GM12874 (cell line): ENCODE measurements at regions not wholly inside any gene's neighbourhood (a gene's known extent, or its start where the extent isn't known, plus 50 kb on each side); places are given as distances from the start of the nearest gene placed in this dataset.

Experiments used
- CTCF ChIP-seq: IDR thresholded peaks from 2 replicates; pipeline ENCODE4 v1.5.1; 2011; ENCODE audit warnings: low read depth, mild to moderate bottlenecking, control low read depth, low read length, moderate library complexity; ENCODE audit not compliant: insufficient read depth

DNA sequence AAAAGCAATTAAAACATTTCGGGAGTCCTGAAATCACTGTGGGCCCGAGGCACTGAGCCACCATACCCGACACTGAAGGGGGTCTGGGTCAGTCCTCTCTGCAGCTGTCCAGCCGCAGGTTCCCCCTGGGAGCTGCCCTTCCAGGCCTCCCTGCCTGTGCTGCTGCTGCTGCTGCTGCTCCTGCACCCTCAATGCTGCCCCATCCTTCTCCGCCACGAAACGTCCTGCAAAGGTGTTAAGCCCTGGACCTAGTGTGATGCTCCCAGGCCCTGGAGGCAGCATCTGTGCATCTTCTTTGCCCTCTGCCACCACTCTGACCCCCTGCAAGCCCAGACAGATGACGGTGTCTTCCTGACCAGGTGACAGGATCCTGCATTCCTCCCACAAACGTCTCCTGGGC, 513.3 kb downstream of the NPHP4 start:
- no peak for TF ChIP-seq CTCF

- TF ChIP-seq CTCF, result no peak
Observed at GRCh38 chr1:5478156-5478695, 514.0 kb downstream of the NPHP4 start.

- no peak for TF ChIP-seq CTCF
Observed at GRCh38 chr1:5477716-5478115, 514.5 kb downstream of the NPHP4 start.

DNA sequence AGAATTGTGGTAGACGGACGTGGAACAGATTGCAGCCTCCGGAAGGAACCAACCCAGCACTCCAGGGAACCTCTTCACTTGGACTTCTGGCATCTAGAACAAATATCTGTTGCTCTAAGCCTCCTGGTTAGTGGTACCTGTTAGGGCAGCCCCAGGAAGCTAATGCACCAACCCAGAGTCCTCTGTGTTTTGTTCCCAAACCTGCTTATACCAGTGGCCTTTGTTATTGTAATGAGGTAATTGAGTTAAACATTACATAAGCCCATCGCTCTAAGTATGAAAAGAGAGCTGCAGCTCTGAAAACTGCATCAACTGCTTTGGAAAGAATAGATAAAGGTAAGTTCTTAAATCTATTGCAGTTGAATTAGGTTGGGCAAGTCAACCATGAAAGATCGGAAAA, 516.7 kb downstream of the NPHP4 start:
- TF ChIP-seq CTCF, result no peak

GRCh38 chr1:5473268-5473667, 519.0 kb downstream of the NPHP4 start:
- TF ChIP-seq CTCF, result no peak

DNA sequence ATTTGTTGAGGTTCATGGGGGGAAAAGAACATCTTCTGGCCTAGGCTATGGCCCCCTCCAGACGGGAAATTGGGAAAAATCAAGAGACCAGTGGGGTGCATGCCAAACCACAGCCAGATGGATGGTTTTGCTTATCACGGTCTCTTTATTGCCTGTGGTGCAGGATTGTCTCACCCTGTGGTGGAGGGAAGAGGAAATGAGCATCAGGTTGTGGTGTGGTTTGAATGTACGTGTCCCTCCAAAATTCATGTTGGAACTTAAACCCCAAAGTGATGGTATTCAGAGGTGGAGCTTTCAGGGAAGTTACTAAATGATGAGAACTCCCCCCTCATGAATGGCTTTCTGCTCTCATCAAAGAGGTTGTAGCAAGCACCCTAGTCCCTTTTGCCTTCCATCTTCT, 525.7 kb downstream of the NPHP4 start:
- TF ChIP-seq CTCF, result no peak

- no peak for TF ChIP-seq CTCF
Observed at GRCh38 chr1:5465281-5465711, 526.9 kb downstream of the NPHP4 start.
